DMS153 treated with DMSO at 0.1 percent for 48 hours (cell line): ENCODE measurements at regions not wholly inside any gene's neighbourhood (a gene's known extent, or its start where the extent isn't known, plus 50 kb on each side); places are given as distances from the start of the nearest gene placed in this dataset.

Source experiments
- DNase-seq: peaks from one replicate; lab custom pipeline; 2025; ENCODE audit not compliant: unreplicated experiment; lab: John Stamatoyannopoulos, UW

DNA sequence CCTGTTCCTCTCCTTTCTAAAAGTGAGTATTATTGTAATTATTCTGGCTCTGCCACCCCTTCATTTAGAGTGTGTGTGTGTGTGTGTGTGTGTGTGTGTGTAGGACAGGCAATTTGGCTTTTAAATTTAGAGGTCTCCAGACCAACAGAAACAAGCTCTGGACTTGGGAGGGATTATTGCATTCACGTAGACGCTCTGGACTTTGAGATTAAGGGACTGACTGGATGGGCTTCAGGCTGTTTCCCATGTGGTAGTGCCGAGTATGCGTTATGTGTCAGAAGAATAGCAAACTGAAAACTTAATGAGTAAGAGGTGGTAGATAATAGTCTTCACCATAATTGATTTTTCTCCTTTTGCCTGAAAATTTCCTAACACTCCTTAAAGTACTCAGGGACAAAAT is 281.9 kb downstream of the USP25 start:
- DNase-seq = no peak

DNA sequence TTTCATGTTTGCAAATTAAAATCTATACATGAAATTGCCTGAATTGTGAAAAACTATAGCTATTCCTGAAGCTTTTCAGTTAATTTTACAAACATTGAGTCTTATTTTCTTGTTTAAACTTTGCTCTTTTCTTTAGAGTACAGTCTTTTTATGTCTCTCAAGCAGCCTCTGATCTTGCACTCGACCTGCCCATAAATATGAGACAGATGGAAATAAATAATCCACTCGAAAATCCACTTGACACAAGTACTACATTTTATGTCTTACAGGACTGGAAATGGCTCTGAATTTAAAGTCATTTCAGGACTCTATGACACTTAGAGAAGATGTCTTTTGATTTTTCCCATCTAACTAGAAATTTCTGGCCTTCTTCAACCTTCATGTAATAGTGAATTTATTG is 283.8 kb downstream of the USP25 start:
- no peak for DNase-seq

DNA sequence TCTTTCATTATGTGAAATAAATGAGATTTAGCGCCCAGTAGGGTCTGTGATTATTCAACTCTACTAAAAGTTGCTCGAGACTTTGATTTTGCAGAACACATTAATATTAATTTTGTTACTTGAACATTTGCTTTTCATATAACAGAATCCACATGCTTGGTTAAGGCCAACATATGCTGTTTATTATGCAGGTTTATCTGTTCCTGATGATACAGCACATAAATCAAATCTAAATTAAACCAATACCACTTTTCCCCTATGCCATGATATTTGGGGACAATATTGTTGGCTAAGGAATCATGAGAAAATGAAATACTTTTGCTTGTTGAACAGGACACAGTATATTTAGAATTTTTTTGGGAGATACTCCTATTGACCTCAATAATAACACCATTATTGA is 291.1 kb downstream of the USP25 start:
- DNase-seq = no peak

DNA sequence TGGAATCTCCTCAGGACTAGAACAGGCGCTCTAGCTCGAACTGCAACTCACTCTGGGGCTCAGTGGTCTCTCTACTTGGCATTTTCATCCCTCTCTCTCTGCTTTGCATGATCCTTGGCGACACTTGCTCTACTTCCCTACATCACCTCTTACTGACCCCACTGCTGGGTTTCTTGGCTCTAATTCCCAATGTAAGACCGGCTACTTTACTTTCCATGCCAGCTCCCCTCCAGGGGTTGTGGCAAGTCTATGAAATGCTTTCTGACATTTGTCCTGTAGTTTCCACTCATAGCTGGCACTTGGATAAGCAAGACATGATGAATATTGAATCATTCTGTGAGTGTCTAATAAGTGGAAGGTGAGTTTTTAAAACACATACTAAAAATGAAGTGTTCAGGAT is 292.3 kb downstream of the USP25 start:
- DNase-seq = no peak

DNA sequence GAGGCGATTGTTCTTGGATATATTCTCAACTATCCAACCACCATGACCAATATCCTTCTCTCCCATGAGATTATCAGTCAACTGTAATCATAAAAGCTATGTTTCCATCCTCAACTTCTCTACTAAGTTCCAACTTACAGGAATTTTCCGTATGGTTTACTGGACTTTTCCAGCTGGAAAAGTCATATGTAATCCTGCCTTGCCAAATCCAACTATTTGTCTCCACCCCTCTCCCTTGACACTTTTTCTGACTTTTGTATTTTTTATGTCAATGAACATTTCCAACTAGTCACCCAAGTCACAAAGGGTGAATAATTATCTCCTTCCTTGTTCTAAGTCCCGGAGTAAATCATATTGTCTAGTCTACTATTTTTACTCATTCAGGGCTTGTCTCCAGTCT is 293.1 kb downstream of the USP25 start:
- DNase-seq = no peak

DNA sequence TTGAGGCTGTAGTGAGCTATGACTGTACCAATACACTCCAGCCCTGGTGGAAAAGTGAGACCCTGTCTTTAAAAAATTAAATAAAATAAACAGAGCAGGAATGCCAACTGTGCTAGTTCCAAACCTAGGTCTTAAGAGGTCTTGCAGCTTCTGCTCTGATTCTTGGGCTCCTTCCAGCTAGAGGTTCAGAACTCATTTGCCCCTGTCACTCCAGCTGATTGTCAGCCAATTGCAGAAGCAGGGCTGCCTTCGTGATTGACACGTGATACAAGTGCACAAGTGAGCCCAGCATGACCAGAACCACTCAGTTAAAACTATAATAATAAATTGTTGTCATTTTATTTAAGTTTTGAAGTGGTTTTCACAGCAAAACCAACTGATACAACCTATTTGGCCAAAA is 298.4 kb downstream of the USP25 start:
- no peak for DNase-seq

DNA sequence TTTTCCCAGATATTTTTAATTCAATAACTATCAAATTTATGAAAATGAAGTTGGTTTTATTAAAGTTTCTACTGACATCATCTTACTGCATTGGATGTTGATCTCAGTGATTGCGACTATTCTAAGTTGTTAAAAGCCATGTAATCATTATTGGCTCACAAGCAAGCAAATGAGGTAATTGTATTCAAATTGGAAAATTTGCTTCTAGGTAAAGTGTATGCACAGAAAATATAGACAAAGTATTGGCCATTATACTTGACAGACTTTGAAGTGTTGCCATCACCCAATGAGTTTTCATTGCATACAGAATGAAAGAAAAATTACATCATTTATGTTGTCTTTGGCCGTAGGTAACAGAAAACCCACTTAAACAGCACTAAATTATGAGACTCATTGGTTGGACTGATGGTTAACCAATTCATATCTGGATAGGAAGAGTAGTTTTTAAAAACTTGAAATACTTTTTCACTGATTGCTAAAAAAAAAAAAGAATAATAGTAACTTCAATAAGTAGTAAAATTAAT is 299.2 kb downstream of the USP25 start:
- DNase-seq = no peak

DNA sequence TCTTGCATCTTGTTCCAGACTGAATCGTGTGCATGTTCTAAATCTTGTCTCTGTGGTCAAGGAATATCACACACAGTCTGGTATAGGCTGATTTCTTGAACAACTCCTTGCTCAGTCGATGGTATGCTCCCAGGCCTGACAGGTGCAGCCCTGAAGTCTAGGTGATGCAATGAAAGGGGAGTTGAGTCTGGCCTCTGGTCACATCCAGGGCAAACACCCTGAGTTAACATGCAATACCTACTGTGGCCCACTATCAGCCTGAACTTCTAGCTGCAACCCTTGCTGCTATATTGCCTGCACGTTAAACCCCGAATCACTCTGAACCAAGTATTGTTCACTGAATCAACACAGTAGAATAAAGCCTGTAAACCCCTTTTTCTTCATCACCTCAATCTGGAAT is 303.4 kb downstream of the USP25 start:
- no peak for DNase-seq

DNA sequence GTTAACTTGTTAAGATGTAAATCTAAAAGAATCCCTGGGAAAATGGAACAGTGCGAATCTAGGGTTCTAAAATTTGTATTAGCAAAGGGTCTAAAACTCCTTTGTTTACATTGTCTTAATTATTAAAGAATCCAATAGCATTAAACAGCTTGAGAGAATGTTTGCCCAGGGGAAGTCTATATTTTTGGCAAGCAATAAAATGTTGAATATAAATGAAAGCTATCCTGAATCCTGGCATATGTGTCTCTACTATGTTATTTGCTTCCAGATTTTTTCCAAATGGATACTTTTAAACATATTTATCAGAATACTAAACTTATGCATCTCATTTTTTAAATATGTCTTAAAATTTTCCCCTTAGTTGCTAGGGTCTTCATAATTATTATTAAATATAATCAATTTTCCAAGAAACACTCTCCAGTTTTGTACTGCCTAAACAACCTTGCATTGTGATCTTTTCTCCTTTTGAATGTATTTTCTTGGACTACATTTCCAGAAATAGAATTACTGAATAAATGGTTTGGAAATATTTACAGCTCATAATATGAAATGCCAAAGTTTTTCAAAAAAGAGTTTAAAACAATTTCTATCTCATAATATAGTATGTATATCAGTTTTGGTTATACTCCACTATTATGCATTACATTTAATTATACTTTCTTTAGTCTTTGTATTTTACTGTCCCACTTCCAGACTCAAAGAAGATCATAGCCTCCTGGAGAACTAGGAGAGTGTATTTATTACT is 304.8 kb downstream of the USP25 start:
- DNase-seq = no peak

DNA sequence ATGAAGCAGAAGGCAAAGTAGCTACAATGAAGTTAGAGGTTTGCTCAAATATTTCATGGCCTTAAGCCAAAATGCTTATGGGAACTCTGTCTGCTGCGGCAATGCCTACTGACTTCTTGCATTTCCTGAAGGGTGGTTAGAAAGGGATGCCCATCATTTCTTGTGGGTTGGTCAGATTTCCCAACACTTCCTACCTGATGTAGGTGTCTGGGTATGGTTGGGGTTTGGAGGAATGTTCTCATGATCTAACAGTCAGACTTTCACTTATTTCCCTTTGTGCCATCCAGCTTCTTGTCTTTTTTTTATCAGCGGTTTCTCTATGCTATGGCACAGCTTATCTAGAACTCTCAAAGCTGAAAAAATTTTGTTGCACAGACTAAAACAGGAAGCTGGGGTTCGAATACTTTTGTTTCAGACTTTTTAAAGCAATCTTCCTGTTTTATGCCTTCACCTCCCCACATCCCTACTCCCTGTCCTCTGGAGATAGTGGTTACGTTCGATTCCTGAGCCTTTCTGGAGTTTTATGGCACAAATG is 307.7 kb downstream of the USP25 start:
- DNase-seq = no peak

DNA sequence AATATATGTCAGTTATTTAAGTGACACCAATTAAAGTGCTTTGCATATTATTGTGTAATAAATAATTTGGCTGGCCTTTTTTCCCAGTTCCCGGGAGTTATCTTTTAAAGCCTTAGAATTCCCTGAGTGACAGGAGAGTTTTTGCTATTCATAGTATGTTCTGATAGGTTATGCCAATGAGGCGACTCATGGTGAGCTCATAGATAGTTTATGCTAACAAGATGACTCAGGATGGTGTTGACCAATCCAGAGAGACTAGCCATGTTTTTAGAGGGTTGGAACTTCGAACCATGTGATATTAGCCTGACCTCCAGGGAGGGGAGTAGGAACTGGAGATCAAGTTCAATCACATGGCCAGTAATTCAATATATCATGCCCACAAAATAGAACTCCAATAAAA is 310.8 kb downstream of the USP25 start:
- DNase-seq = no peak

DNA sequence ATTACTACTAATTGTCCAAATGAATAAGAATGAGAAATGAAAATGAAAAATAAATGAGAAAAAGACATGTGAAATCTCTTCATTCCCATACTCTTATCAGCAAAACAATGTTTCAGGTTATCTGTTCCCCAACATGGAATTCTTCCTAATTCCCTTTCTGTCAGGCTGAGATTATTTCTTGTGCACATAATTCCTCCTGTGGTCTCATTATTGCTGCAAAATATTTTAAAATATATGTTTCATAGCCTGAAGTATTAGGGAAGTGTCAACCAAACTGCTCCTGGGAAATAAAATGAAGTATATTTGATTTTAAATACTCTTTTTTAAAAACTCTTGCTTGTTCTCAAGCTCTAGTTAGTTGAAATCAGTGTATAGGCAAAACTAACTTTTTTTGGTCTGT is 314.9 kb downstream of the USP25 start:
- DNase-seq = no peak

DNA sequence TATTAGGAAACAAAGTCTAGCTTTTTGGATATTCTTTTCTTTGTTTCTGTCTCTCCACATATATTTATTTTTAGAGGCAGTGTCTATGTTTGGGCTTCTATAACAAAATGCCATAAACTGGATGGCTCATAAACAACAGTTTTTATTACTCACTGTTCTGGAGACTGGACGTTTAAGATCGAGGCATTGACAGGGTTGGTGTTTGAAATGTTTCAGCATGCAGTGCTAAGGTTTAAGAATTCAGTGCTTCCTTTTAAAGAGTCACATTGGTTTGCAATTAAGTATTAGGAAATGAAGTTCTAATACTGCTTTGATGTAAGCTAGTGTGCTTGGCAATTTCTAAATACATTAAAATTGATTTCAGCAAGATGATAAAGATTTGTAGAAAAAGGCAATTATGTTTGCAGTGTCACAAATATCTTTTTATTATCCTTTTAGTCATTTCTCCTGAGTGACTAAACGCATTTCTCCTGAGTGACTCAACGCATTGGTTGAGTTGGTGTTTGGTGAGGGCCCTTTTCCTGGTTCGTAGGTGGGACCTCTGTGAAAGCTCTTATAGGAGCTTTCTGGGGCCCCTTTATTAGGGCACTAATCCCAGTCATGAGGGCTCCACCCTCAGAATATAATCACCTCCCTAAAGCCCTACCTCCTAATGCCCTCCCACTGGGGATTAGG is 317.0 kb downstream of the USP25 start:
- no peak for DNase-seq

DNA sequence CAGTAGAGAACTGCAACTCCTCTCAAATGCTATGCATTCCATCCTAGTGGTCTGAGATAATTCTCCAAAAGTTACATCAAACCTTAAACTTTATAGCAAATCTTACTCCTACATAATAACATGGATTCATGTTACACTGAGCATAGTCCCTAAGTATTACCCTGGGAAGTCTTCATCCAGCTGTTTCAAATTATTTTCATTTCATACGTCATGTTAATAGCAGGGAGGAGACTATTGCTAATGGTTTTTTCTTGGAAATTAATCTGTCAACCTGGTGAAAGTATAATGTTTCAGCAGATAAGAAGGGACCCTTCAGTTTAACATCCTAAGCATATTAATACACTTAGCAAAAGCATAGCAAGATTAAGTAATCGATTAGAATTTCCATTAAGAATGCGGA is 318.1 kb downstream of the USP25 start:
- no peak for DNase-seq

DNA sequence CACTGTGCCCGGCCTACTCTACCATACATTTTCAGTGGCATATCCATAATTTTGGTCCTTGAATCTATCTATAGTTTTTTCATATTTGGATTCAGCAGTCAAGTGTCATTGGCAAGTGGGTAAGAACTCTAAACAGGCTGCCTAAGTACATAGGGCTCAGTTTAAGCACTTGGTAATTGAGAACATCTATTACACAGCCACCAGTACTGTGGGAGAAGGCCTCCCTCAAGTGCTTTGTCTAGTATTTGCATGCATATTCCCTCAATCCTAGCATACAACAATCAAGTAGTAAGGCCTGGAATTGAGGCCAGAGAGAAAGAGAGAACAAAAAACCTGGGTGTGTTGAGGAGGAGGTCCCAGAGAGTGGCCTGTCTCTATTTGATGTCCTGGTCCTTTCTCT is 325.2 kb downstream of the USP25 start:
- DNase-seq = no peak

DNA sequence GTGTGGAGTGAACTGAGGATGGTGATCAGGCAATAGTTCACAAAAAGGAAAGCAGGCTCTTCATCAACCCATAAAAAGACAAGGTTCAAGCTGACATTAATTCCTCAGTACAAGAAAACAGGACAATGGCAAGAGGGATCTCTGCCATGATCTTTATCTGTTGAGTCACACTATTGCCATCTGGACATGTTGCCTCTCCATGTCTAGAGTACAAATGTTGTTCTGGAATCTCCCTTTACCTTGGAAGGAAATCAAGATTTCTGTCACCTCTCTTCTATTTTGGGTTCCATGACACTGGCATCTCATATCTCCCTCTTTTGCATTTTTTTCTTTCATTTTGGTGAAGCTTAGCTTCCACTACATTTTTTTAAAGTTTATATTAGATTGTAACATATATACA is 329.1 kb downstream of the USP25 start:
- DNase-seq = no peak

DNA sequence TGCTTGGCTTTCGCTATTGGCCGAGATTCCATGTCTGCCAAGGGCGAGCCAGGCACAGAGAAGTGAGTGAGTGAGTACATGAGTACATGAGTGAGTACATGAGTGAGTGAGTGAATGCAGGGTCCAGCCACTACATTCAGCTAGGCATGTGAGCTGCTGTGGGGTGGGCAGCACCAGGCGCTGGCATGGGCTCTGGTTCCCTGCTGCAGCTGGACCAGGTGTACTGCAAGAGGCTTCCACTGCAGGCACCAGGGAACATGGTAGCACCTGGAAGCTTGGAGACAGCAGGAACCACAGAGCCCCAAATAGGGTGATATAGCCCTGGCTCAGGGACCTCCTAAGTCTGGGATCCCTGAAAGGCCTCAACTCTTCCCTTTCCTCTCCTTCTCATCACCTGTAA is 330.2 kb downstream of the USP25 start:
- no peak for DNase-seq

DNA sequence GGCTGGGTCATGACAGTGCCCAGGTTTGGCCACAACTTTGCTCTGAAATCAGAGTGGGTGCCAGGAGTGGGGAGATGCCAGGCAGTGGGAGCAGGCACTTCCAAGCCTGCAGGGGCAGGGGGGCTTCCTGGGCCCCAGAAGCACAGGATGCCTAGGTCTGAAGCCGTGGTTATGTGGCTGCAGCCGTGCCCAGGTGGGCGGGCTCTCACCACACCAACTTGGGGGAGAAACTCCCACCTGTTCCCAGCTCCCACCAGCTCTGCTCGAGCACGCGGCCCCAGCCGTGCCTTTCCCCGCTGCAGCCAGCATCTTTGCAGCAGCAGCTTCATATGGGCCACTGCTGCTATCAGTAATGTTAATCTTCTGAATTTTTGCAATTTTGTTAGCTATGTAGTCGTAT is 331.4 kb downstream of the USP25 start:
- DNase-seq = no peak

DNA sequence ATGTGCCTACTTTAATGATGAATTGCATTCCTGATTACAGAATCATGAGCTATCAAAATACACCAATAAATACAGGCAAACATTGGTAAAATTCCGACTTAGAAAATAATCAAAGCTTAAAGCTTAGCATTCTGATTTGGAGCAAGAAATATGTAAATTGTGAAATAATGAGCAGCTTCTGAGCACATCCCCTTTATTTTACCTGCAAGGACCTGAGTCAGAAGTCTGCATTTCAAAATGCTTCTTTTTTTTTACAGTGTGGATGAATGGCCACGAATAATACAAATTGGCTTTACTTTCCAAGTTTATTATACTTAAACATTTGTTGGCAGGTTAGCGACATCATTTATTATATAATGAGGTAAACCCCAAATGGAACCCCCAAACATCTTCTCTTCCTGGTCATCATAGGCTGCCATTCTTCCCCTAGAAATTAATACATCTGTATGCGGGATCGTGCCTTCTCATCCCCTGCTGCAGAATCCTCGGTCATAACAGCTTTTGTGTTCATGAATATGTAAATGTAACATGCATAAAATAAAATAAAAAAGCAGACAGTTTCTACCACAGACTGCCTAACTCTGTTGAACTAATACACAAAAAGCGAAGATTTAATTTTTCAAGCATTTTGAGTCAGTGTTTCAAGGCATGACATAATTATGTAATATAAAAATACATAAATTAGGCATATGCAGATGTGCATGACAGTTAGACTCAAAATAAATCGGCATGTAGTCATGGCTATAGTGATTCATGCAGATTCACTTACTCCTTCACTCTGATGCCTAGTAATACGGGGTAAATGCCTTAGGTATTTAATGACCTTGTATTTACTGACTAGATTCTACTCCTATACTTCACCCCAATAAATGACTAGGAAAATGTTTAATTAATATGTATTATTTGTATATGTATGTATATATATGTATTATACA is 339.7 kb downstream of the USP25 start:
- no peak for DNase-seq

DNA sequence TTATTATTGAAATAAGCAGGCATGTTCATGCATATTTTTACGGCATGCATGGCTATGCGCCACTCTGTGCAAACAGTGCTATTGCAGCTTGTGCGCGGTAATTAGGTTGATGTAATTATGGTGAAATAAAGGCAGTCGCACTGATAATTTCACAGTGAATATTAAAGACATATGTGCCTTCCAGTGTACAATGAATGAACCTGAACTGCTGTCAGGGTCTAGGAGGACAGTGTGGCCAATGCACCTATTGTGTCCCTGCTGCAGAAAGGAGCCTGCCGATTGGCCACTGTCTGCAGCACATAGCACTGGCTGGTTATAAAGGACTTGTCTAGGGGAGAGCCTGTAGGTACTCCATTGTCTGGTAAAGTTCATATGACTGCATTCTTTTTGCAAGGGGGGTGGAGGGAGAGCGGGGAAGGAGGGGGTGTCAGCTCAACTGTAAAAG is 340.4 kb downstream of the USP25 start:
- no peak for DNase-seq

DNA sequence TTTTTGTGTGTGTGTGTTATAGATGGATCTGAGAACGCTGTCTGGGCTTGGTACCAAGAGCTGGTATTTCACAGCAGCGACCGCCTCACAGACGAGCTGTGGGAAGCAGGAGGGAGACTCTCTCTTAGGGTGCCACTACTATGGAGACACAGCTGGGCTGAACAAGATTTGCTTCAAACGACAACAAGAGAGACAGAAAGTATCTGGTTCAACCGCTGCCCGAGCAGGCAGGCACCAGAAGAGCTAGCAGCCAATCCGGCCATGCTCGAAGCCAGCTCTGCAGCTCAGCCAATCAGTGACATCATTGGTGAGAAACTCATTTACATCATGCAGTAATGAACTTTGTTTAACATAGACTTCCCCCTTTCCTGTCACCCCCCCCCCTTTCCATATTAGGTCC is 341.3 kb downstream of the USP25 start:
- DNase-seq = no peak
